Colonic mucosa (tissue), 4 donors: ENCODE measurements at regions not wholly inside any gene's neighbourhood (a gene's known extent, or its start where the extent isn't known, plus 50 kb on each side); places are given as distances from the start of the nearest gene placed in this dataset.

ENCODE experiments used
- DNase-seq: peaks from one replicate; pipeline ENCODE4 v3.0.0-alpha.2; 2020
- H3K27ac ChIP-seq: fragments of 200-600 bp; one replicate; pipeline ENCODE4 v1.8.0; 2021
- H3K27me3 ChIP-seq: fragments of 200-600 bp; one replicate; pipeline ENCODE4 v1.8.0; 2021
- H3K36me3 ChIP-seq: fragments of 200-600 bp; one replicate; pipeline ENCODE4 v1.8.0; 2021
- H3K4me1 ChIP-seq: fragments of 200-600 bp; one replicate; pipeline ENCODE4 v1.8.0; 2021; ENCODE audit warnings: mild to moderate bottlenecking
- H3K4me3 ChIP-seq: fragments of 200-600 bp; one replicate; pipeline ENCODE4 v1.8.0; 2021
- H3K9ac ChIP-seq, 2 donors: one replicate each; pipeline ENCODE4 v1.7.0; 2013; ENCODE audit warnings: control low read depth in 2 of 2, low read depth in 2 of 2, low read length in 2 of 2
- H3K9me3 ChIP-seq: fragments of 200-600 bp; one replicate; pipeline ENCODE4 v1.8.0; 2021
- intact Hi-C: fragments of 100-400 bp; cut with DNase I; formaldehyde crosslinking; loops from one replicate; pipeline ENCODE4 v1.14.1; 2022
- TF ChIP-seq, protein P1 (sequence below): fragments of 200-600 bp; IDR thresholded peaks from one replicate; pipeline ENCODE4 v1.8.0; 2022; ENCODE audit warnings: antibody characterized with exemption, mild to moderate bottlenecking
- donor health status: healthy.
- donor health status: DM: no; HTN: no; CAD: no.
- donor health status: DM: no; HTN: no; CAD: no.

DNA sequence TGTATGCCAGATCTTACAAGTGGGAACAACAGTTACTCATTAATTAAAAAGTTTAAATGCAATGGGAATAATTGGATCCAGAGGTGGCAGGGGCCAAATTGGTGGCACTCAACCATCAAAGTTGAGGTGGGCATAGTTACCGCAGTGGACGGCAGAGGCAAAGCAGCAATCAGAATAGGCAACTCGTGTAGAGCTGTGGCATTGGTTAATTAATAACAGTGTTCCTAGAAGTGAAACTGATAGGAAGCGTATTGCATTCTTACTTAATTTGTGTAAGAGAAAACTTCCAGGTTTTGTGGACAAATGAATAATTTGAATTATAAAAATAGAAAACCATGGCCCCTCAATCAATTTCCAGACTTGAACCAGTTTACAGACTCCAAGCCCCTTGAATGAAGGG, 1068.2 kb upstream of the ACVR2A start:
- no peak for DNase-seq
- TF ChIP-seq, protein P1, sequence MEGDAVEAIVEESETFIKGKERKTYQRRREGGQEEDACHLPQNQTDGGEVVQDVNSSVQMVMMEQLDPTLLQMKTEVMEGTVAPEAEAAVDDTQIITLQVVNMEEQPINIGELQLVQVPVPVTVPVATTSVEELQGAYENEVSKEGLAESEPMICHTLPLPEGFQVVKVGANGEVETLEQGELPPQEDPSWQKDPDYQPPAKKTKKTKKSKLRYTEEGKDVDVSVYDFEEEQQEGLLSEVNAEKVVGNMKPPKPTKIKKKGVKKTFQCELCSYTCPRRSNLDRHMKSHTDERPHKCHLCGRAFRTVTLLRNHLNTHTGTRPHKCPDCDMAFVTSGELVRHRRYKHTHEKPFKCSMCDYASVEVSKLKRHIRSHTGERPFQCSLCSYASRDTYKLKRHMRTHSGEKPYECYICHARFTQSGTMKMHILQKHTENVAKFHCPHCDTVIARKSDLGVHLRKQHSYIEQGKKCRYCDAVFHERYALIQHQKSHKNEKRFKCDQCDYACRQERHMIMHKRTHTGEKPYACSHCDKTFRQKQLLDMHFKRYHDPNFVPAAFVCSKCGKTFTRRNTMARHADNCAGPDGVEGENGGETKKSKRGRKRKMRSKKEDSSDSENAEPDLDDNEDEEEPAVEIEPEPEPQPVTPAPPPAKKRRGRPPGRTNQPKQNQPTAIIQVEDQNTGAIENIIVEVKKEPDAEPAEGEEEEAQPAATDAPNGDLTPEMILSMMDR = no peak
- no peaks in the 10 kb centered on the region for H3K27me3 ChIP-seq
- no peaks in the 10 kb centered on the region for H3K9me3 ChIP-seq
- no peak overlapping the region for H3K9ac ChIP-seq
- intact Hi-C loops = no loop called here
- no peaks in the 10 kb centered on the region for H3K4me1 ChIP-seq
- no peaks in the 10 kb centered on the region for H3K36me3 ChIP-seq
- no peak overlapping the region for H3K4me3 ChIP-seq
- H3K27ac ChIP-seq = no peak overlapping the region

DNA sequence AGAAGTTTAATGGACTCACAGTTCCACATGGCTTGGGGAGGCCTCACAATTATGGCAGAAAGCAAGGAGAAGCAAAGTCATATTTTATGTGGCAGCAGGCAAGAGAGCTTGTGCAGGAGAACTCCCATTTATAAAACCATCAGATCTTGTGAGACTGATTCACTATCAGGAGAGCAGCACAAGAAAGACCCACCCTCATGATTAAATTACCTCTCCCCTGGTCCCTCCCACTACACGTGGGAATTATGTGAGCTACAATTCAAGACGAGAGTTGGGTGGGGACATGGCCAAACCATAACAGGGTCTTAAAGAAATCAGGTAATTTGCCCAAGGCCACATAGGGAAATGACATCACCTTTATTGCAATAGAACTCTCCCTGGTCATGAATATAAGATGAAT, 1073.3 kb upstream of the ACVR2A start:
- TF ChIP-seq, protein P1 = no peak
- Histone ChIP-seq H3K27me3 (no peaks in the 10 kb centered on the region), H3K4me3 (no peak overlapping the region), H3K36me3 (no peaks in the 10 kb centered on the region), H3K4me1 (no peaks in the 10 kb centered on the region), H3K9ac (no peak overlapping the region), H3K9me3 (no peaks in the 10 kb centered on the region), H3K27ac (no peak overlapping the region)
- intact Hi-C loops = no loop called here
- no peak for DNase-seq

DNA sequence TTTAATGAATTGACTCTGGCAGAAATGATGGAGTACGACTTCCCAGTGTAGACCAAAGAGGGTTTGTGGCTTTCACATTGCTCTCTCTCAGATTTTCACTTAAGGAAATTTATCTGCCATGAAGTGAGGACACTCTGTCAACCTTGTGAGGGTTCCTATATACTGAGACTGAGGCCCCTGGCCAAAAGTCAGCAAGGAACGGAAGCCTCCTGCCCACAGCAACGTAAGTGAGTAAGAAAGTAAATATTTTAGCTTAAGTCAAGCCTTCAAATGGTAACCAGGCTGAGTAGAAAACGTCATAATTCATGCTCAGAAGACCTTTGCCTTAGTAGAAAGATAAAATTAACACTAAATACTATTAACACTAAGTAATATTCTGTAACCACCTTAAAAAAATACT, 1080.5 kb upstream of the ACVR2A start:
- H3K36me3 ChIP-seq = no peaks in the 10 kb centered on the region
- TF ChIP-seq, protein P1 = no peak
- no peak overlapping the region for H3K27ac ChIP-seq
- H3K4me3 ChIP-seq = no peak overlapping the region
- no peaks in the 10 kb centered on the region for H3K9me3 ChIP-seq
- H3K4me1 ChIP-seq = no peaks in the 10 kb centered on the region
- intact Hi-C loops = no loop called here
- no peak for DNase-seq
- no peaks in the 10 kb centered on the region for H3K27me3 ChIP-seq
- H3K9ac ChIP-seq = no peak overlapping the region

DNA sequence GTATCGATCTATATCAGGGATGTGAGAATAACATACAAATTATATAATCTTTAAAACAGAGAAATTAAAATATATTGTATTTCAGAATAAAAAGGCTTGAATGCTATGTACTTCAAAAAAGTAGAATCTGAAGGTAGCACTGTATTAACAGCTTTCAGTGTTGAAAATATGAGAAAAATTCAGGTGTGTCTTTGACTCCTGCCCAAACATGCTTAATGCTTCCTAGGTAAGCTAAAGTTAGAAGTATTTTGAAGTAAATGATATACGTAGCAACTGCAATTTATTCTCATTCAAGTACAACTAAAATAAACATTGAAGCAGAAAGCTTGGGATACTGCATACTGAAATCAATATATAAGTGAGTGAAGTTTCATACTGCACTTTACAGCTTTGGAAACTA, 1082.0 kb upstream of the ACVR2A start:
- TF ChIP-seq, protein P1 = no peak
- intact Hi-C loops = no loop called here
- no peaks in the 10 kb centered on the region for H3K27me3 ChIP-seq
- H3K4me3 ChIP-seq = no peak overlapping the region
- H3K9ac ChIP-seq = no peak overlapping the region
- H3K27ac ChIP-seq = no peak overlapping the region
- DNase-seq = no peak
- H3K9me3 ChIP-seq = no peaks in the 10 kb centered on the region
- no peaks in the 10 kb centered on the region for H3K36me3 ChIP-seq
- no peaks in the 10 kb centered on the region for H3K4me1 ChIP-seq

DNA sequence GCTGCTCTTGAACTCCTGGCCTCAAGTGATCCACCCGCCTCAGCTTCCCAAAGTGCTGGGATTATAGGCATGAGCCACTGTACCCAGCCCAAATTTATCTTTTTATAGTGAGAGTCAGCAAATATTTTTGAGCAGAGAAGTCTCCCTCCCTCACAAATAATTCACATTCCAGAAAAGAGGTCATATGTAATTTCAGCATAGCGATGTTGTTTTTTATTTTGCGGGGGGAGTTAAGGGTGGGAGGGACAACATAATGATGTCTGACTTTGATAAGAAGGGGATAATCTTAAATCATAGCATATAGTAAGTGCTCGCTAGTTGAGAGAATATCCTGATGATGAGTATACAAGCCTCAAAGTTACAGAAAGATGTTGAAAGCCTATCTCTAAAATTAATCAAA, 1090.2 kb upstream of the ACVR2A start:
- intact Hi-C loops = no loop called here
- Histone ChIP-seq H3K36me3 (no peaks in the 10 kb centered on the region), H3K4me3 (no peak overlapping the region), H3K27me3 (no peaks in the 10 kb centered on the region), H3K9me3 (no peaks in the 10 kb centered on the region), H3K4me1 (no peaks in the 10 kb centered on the region), H3K9ac (no peak overlapping the region), H3K27ac (no peak overlapping the region)
- TF ChIP-seq, protein P1 = no peak
- DNase-seq = no peak

DNA sequence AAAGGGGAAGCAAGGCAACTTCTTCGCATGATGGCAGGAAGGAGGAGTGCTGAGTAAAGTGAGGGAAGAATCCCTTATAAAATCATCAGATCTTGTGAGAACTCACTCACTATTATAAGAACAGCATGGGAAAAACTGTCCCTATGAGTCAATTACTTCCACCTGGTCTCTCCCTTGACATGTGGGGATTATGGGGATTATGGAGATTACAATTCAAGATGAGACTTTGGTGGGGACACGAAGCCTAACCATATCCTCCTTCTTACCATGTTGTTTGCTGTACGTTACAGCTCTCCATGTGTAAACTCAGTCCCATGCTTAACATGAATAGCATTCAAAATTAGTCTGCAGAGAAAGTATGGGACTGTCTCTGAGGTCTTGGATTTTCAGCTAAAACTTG, 1096.8 kb upstream of the ACVR2A start:
- H3K9ac ChIP-seq = no peak overlapping the region
- intact Hi-C loops = no loop called here
- no peaks in the 10 kb centered on the region for H3K9me3 ChIP-seq
- no peak for DNase-seq
- no peak overlapping the region for H3K4me3 ChIP-seq
- no peaks in the 10 kb centered on the region for H3K36me3 ChIP-seq
- TF ChIP-seq, protein P1 = no peak
- no peaks in the 10 kb centered on the region for H3K4me1 ChIP-seq
- H3K27me3 ChIP-seq = no peaks in the 10 kb centered on the region
- H3K27ac ChIP-seq = no peak overlapping the region
